LNCaP clone FGC (cell line): ENCODE measurements at regions not wholly inside any gene's neighbourhood (a gene's known extent, or its start where the extent isn't known, plus 50 kb on each side); places are given as distances from the start of the nearest gene placed in this dataset.

ENCODE experiments used
- DNase-seq: peaks from one replicate; pipeline ENCODE4 v3.0.0-alpha.2; 2011; ENCODE audit warnings: low read depth
- H3K4me3 ChIP-seq: 2 replicates; pipeline ENCODE4 v1.5.1; 2011; ENCODE audit warnings: mild to moderate bottlenecking, low read depth, low read length, control low read depth
- CTCF ChIP-seq: IDR thresholded peaks from 2 replicates; pipeline ENCODE4 v1.5.1; 2012; ENCODE audit warnings: mild to moderate bottlenecking; ENCODE audit not compliant: control insufficient read depth, insufficient read depth; ENCODE audit errors: extremely low read depth

- no peak for DNase-seq
- TF ChIP-seq CTCF, result no peak
- no peak overlapping the region for H3K4me3 ChIP-seq
These were observed 978.6 kb downstream of the PLOD2 start for GRCh38 chr3:145182196-145182911.

- no peak for DNase-seq
- TF ChIP-seq CTCF, result no peak
- H3K4me3 ChIP-seq, result no peak overlapping the region
These were observed 977.7 kb downstream of the PLOD2 start for GRCh38 chr3:145183261-145183660.

- no peak overlapping the region for H3K4me3 ChIP-seq
- no peak for DNase-seq
- no peak for TF ChIP-seq CTCF
These were observed 972.8 kb downstream of the PLOD2 start for GRCh38 chr3:145188079-145188770.

- no peak for DNase-seq
- TF ChIP-seq CTCF, result no peak
- H3K4me3 ChIP-seq, result no peak overlapping the region
These were observed 970.8 kb downstream of the PLOD2 start for GRCh38 chr3:145190138-145190537.

- DNase-seq, result no peak
- no peak for TF ChIP-seq CTCF
These were observed 970.2 kb downstream of the PLOD2 start for GRCh38 chr3:145190761-145191160.

GRCh38 chr3:145191543-145191942, 969.4 kb downstream of the PLOD2 start:
- TF ChIP-seq CTCF, result no peak
- no peak for DNase-seq
- H3K4me3 ChIP-seq, result no peak overlapping the region

More at GRCh38 chr3:145190761-145191160, 970.2 kb downstream of the PLOD2 start:
- H3K4me3 ChIP-seq, result no peak overlapping the region
